GM12891 (cell line): ENCODE measurements at regions not wholly inside any gene's neighbourhood (a gene's known extent, or its start where the extent isn't known, plus 50 kb on each side); places are given as distances from the start of the nearest gene placed in this dataset.

ENCODE experiments used
- DNase-seq: peaks from one replicate; pipeline ENCODE4 v3.0.0; 2011; ENCODE audit warnings: low spot score; ENCODE audit not compliant: insufficient read length
- FAIRE-seq: peaks from 2 replicates; lab custom pipeline; 2011; peaks lifted over from hg19 to GRCh38; lab: Jason Lieb, UNC
- PAX5 ChIP-seq: IDR thresholded peaks from 2 replicates; pipeline ENCODE4 v1.6.1; 2011; ENCODE audit warnings: low read length, moderate library complexity, mild to moderate bottlenecking; ENCODE audit not compliant: insufficient read depth, severe bottlenecking
- POLR2A ChIP-seq: IDR thresholded peaks from 2 replicates; pipeline ENCODE4 v1.6.1; 2011; ENCODE audit warnings: low read depth, low read length, control low read depth
- POLR2AphosphoS5 ChIP-seq: IDR thresholded peaks from 2 replicates; pipeline ENCODE4 v1.6.1; 2011; ENCODE audit warnings: low read depth, low read length, control low read depth
- POU2F2 ChIP-seq: IDR thresholded peaks from 2 replicates; pipeline ENCODE4 v1.6.1; 2011; ENCODE audit warnings: low read depth, mild to moderate bottlenecking, control low read depth, low read length, moderate library complexity
- SPI1 ChIP-seq: IDR thresholded peaks from 2 replicates; pipeline ENCODE4 v1.6.1; 2011; ENCODE audit warnings: low read depth, low read length, control low read depth
- TAF1 ChIP-seq: IDR thresholded peaks from 2 replicates; pipeline ENCODE4 v1.6.1; 2011; ENCODE audit warnings: low read depth, low read length, control low read depth

DNA sequence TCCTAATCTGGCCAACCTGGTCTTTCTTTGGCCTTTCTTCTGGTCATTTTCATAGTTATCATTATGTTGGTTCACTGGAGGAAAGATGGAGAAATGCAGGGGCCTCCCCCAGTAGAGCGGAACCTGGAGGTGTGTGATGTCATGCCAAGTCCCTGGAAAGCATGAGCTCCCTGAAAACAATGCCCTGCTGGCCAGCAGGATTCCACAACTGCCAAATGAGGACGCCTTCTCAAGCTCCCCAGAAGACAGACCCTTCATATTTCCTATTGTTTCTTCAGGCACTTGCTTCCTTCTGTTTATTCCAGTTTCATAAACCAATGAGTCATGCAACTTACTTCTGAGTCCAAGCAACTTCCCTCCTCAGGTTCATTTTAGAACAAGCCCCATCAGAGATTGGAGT is 339.0 kb downstream of the GATA3 start:
- FAIRE-seq, result no peak
- no peak for TF ChIP-seq POU2F2
- no peak for TF ChIP-seq PAX5
- no peak for TF ChIP-seq TAF1
- no peak for TF ChIP-seq POLR2AphosphoS5
- TF ChIP-seq POLR2A, result no peak
- no peak for TF ChIP-seq SPI1
- DNase-seq, result no peak

DNA sequence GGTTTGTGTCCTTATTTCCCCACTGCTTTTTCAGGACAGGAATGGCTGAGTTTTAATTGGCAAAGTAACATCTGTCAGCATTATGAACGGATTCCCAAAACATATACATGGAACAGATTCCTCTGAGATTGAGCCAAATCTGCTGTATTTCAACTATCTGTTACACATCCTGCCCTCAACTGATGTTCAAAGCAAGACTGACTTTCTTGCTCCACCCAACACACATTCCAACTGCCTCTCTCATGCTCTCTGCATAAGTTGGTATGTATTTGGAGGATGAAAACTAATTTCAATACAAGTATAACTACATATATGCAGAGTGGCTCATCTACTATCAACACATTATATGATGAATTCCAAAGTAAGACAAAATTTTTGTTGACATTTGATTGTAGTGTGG is 342.2 kb downstream of the GATA3 start:
- no peak for FAIRE-seq
- no peak for TF ChIP-seq PAX5
- DNase-seq, result no peak

DNA sequence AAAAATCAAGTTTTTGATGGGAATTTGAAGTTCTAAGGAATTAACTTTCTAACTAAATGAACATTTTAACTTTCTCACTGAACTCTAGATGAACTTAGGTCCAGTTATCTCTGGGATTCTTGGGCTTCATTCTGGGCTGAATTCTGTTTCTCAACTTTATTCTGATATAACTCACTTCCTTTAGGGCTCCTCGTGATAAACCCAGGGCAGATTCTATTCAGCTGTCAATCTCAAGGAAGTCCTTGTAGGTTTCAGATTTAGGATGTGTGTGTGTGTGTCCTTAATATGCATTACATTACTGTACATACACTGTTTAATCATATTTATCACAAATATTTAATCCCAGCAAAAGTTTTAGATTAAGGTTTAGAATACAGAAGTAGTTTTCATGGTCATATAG is 344.3 kb downstream of the GATA3 start:
- DNase-seq (no peak), FAIRE-seq (no peak)
- TF ChIP-seq POU2F2 (no peak), PAX5 (no peak), POLR2A (no peak), POLR2AphosphoS5 (no peak), SPI1 (no peak), TAF1 (no peak)

DNA sequence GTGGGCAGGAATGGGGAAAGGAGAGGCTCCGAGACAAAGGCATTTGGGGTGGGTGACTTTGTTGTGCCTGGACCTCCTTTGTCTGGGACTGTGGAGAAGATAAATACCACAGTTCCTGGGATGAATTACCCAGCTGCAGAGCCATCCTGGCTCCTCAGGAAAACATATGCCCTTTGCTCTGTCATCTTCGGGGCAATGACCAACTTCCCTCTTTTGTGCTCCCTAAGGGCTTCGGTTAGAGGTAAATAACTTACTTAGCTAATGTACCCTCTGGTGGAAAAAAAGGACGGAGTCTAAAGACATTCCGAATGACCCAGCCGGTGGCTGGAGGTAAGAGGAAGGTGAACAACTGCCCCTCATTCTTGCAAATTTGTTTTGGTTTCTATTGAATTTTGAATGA is 345.7 kb downstream of the GATA3 start:
- TF ChIP-seq POLR2A (no peak), POLR2AphosphoS5 (no peak), PAX5 (no peak), POU2F2 (no peak), SPI1 (no peak), TAF1 (no peak)
- FAIRE-seq (no peak), DNase-seq (no peak)

DNA sequence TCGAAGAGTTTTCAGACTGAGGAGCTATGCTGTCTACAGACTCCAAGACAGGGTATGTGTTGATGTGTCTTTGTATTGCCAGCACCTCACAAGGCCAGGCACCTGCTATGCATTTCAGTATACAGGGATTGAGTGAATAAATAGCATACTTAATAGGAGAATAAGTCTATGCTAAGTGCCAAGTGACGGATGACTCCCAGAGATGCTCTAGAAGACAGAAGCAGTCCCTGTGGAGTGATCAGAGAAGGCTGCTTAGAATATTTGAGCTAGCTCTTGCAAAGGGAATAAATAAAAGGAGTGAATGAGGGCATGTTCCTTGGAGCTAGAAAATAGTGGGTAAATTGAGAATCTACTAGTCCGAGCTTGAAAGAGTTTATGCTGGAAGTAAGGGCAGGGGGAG is 346.4 kb downstream of the GATA3 start:
- no peak for DNase-seq
- TF ChIP-seq TAF1 (no peak), POLR2AphosphoS5 (no peak), SPI1 (no peak), POLR2A (no peak), POU2F2 (no peak), PAX5 (no peak)
- FAIRE-seq, result no peak

DNA sequence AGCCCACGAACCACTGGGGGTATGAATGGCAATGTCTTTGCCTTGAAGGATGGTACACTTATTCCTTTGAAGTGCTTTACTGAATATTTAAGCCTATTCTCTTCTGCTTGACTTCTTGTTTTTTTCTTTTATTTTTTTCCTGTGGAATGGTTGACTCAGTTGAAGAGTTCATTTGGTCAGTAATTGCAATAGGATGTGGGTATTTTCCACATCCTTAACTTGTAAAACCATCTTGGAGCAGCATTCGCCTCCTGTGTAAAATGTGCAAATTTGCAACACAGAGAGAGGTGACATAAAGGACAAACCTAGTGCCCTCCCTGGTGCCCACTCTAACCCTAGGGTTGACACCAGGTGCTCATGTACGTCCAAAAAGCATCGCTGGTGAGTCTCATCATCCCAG is 347.0 kb downstream of the GATA3 start:
- no peak for TF ChIP-seq POU2F2
- TF ChIP-seq POLR2A, result no peak
- no peak for TF ChIP-seq SPI1
- FAIRE-seq (no peak), DNase-seq (no peak)

DNA sequence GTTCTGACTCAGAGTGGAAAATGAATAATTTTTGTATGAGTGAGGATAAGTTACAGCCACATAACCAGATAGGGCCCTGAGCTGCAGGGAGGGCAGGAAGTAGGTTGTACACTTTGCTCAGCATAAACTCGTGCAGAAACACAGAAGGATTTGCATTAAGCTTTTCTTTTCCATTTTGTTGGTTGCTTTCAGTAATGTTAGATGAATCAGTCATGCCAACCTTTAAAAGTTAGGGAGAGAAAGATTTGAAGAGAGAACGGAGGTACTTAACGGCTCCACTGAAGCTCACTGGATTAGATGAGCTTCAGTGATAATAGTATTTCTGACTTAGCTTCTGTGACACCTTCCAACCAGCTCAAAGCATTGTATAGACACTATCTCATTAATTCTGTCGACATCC is 348.1 kb downstream of the GATA3 start:
- FAIRE-seq, result no peak
- no peak for TF ChIP-seq SPI1
- TF ChIP-seq POLR2AphosphoS5, result no peak
- TF ChIP-seq TAF1, result no peak
- no peak for TF ChIP-seq POLR2A
- TF ChIP-seq PAX5, result no peak
- no peak for TF ChIP-seq POU2F2
- DNase-seq, result no peak

DNA sequence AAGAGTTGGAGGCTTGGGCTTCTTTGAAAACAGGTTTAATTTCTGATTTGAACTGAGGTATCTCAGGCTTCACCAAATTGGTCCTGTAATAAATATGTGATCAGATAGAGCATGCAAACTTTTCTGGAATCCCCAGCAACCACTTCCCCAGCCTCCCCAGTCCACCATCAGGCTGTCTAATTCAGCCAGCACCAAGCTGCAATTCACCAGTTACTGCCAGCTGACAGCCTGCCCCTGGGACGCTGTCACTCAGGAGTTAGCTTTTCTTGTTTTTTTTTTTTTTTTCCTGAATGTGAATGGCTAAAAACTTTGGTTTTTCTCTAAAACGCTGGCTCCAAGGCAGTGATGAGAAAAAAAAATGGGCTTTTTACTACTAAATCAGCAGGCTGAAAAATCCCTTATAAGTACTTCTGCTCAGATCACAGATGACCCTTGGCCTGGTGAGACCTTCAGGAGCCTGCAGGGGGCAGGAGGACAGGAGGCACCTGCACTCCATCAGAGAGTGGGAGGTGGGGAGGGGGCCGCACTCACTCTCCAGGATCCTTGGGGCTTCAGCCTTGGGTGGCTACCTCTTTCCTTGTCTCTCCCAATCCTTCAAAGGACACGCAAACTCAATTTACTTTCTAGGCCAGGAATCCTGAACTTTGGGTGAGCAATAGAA is 349.4 kb downstream of the GATA3 start:
- TF ChIP-seq POLR2AphosphoS5 (no peak), TAF1 (no peak), SPI1 (no peak), POLR2A (no peak), PAX5 (no peak), POU2F2 (no peak)
- FAIRE-seq (no peak), DNase-seq (no peak)

DNA sequence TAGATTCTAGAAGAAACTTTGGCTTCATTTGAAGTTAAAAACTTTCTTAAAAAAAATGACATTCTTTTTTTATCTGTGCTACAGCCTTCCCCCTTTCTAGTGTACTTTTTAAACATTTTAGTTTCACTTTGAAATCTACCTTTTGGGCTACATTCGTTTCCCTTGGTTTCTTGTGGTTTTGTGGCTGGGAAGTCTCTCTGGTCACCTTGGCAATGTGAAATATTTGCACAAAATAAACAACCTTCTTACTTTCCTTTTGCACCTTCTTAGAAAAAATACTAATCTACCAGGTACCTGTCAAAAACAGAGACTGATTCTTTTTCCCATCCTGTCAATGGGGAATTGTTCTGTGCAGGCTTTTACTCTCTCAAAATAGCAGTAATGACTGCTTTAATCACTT is 350.2 kb downstream of the GATA3 start:
- no peak for FAIRE-seq
- DNase-seq, result no peak
- TF ChIP-seq POU2F2, result no peak
- no peak for TF ChIP-seq POLR2A
- no peak for TF ChIP-seq SPI1
- no peak for TF ChIP-seq POLR2AphosphoS5
- no peak for TF ChIP-seq PAX5
- TF ChIP-seq TAF1, result no peak

DNA sequence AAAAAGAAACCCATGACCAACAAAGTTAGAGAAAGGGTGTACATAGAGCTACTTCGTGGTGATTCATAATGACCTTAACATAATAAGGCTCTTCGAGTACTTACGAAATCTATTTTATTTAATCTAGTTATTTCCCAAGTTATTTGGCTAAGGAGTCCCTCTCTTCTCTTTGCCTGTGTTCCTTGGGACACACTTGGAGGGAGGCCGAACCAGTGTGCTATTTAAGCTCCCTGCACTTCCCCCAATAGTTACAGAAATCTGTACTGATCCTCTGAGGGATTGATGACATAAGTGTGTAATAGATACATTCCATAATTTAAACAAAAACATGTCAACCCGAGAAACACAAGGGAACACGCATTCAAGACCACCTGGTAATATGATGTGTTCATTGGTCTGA is 351.1 kb downstream of the GATA3 start:
- FAIRE-seq (no peak), DNase-seq (no peak)
- TF ChIP-seq TAF1 (no peak), POU2F2 (no peak), POLR2AphosphoS5 (no peak), PAX5 (no peak), SPI1 (no peak), POLR2A (no peak)
